Naive thymus-derived CD4-positive, alpha-beta T cell (primary cell): ENCODE measurements at regions not wholly inside any gene's neighbourhood (a gene's known extent, or its start where the extent isn't known, plus 50 kb on each side); places are given as distances from the start of the nearest gene placed in this dataset.

Experiments
- ATAC-seq: fragments of 150-1000 bp; cut with Tn5 transposase; 2 replicates; pipeline ENCODE4 v1.10.0; 2021; ENCODE audit warnings: mild to moderate bottlenecking, moderate library complexity
- CTCF ChIA-PET: fragments of 350-600 bp; sonication (Branson Sonifier 250); formaldehyde crosslinking; loops from one replicate; lab custom pipeline; 2021; ENCODE audit warnings: antibody characterized with exemption; lab: Charles Lee
- POLR2A ChIA-PET: fragments of 350-600 bp; sonication (Branson Sonifier 250); formaldehyde crosslinking; loops from one replicate; lab custom pipeline; 2021; ENCODE audit warnings: antibody characterized with exemption, inconsistent platforms; lab: Charles Lee
- DNase-seq, 9 donors: peaks; one replicate each; pipeline versions ENCODE4 v3.0.0 to v3.0.0-alpha.2; 2020 to 2022; ENCODE audit warnings: mixed read lengths in 1 of 9
- H3K27ac ChIP-seq: one replicate; pipeline ENCODE4 v1.7.0; 2013; ENCODE audit warnings: mild to moderate bottlenecking, low read depth, low read length, moderate library complexity
- H3K27me3 ChIP-seq, 2 donors: one replicate each; pipeline ENCODE4 v1.7.0; 2013; ENCODE audit warnings: low read length in 2 of 2, mild to moderate bottlenecking in 2 of 2, moderate library complexity in 2 of 2; ENCODE audit not compliant: control insufficient read depth in 2 of 2, insufficient read depth in 2 of 2
- H3K36me3 ChIP-seq, 3 experiments: 1 replicate in 2 of 3; 2 replicates in 1 of 3; pipeline ENCODE4 v1.7.0; 2013; ENCODE audit warnings: low read length in 3 of 3, mild to moderate bottlenecking in 3 of 3, moderate library complexity in 1 of 3; ENCODE audit not compliant: insufficient read depth in 3 of 3, control insufficient read depth in 2 of 3
- H3K4me1 ChIP-seq, 2 donors: one replicate each; pipeline ENCODE4 v1.7.0; 2013; ENCODE audit warnings: low read length in 2 of 2, mild to moderate bottlenecking in 2 of 2, moderate library complexity in 1 of 2; ENCODE audit not compliant: control insufficient read depth in 2 of 2, insufficient read depth in 2 of 2
- H3K4me3 ChIP-seq: 2 replicates; pipeline ENCODE4 v1.7.0; 2013; ENCODE audit warnings: mild to moderate bottlenecking, low read length
- H3K9me3 ChIP-seq, 3 experiments: 1 replicate in 2 of 3; 2 replicates in 1 of 3; pipeline ENCODE4 v1.7.0; 2013; ENCODE audit warnings: low read length in 3 of 3; ENCODE audit not compliant: control insufficient read depth in 2 of 3
- H3K27ac Mint-ChIP-seq, 9 donors: one replicate each; pipeline ENCODE4 v1.8.0; 2020 to 2022; ENCODE audit warnings: mixed read lengths in 9 of 9, mild to moderate bottlenecking in 8 of 9, moderate library complexity in 5 of 9, inconsistent platforms in 2 of 9
- H3K27me3 Mint-ChIP-seq, 5 donors: one replicate each; pipeline ENCODE4 v1.8.0; 2021 to 2022; ENCODE audit warnings: mixed read lengths in 5 of 5, mild to moderate bottlenecking in 1 of 5
- H3K36me3 Mint-ChIP-seq, 5 donors: one replicate each; pipeline ENCODE4 v1.8.0; 2020 to 2022; ENCODE audit warnings: mixed read lengths in 5 of 5, mild to moderate bottlenecking in 3 of 5, inconsistent platforms in 1 of 5
- H3K4me1 Mint-ChIP-seq, 7 donors: one replicate each; pipeline ENCODE4 v1.8.0; 2020 to 2022; ENCODE audit warnings: mixed read lengths in 7 of 7, mild to moderate bottlenecking in 3 of 7, inconsistent platforms in 1 of 7
- H3K4me3 Mint-ChIP-seq, 10 donors: one replicate each; pipeline ENCODE4 v1.8.0; 2020 to 2022; ENCODE audit warnings: mild to moderate bottlenecking in 10 of 10, mixed read lengths in 10 of 10, moderate library complexity in 6 of 10, inconsistent platforms in 2 of 10
- H3K9me3 Mint-ChIP-seq, 11 donors: one replicate each; pipeline ENCODE4 v1.8.0; 2020 to 2022; ENCODE audit warnings: mixed read lengths in 11 of 11, mild to moderate bottlenecking in 4 of 11, inconsistent platforms in 1 of 11, moderate library complexity in 1 of 11
- intact Hi-C, 2 donors: fragments of 100-400 bp; cut with micrococcal nuclease; formaldehyde crosslinking; loops; one replicate each; pipeline ENCODE4 v1.15.1; 2023

GRCh38 chr2:71798266-71799012 lies 345.1 kb downstream of the DYSF start:
- CTCF ChIA-PET: interaction anchor here (1.0 kb wide), 1 partner anchor 9 kb away, joined by 3 read pairs; no protein-coding TSS in a partner anchor
- Mint-ChIP-seq H3K4me3 (no peak overlapping the region), H3K36me3 (no peaks in the 10 kb centered on the region), H3K9me3 (no peaks in the 10 kb centered on the region), H3K27ac (no peak overlapping the region), H3K27me3 (peaks cover 0 to 14% (median 9%) of the 10 kb centered on the region in 5 donors), H3K4me1 (no peaks in the 10 kb centered on the region)
- H3K36me3 ChIP-seq: no peaks in the 10 kb centered on the region
- H3K27me3 ChIP-seq: no peaks in the 10 kb centered on the region
- POLR2A ChIA-PET: no interaction called here
- no peak for DNase-seq
- intact Hi-C loops: loop anchor here in 1 of 2 donors (1.0 kb wide), 1 partner anchor 250 kb away; no protein-coding TSS in a partner anchor
- no peaks in the 10 kb centered on the region for H3K4me1 ChIP-seq
- H3K9me3 ChIP-seq: no peaks in the 10 kb centered on the region
- no peak for ATAC-seq
- H3K27ac ChIP-seq: no peak overlapping the region
- no peak overlapping the region for H3K4me3 ChIP-seq

GRCh38 chr2:71797035-71797810 lies 343.9 kb downstream of the DYSF start:
- intact Hi-C loops: no loop called here
- Histone ChIP-seq H3K4me1 (no peaks in the 10 kb centered on the region), H3K4me3 (no peak overlapping the region), H3K27ac (no peak overlapping the region), H3K9me3 (no peaks in the 10 kb centered on the region), H3K27me3 (no peaks in the 10 kb centered on the region), H3K36me3 (no peaks in the 10 kb centered on the region)
- H3K27ac Mint-ChIP-seq: no peak overlapping the region
- H3K27me3 Mint-ChIP-seq: peaks cover 0 to 10% (median 4%) of the 10 kb centered on the region in 5 donors
- no peak overlapping the region for H3K4me3 Mint-ChIP-seq
- ATAC-seq (no peak), DNase-seq (no peak)
- H3K36me3 Mint-ChIP-seq: no peaks in the 10 kb centered on the region
- H3K9me3 Mint-ChIP-seq: no peaks in the 10 kb centered on the region
- ChIA-PET POLR2A (no interaction called here), CTCF (interaction anchor here (1.0 kb wide), 1 partner anchor 28 kb away, joined by 3 read pairs; no protein-coding TSS in a partner anchor)
- H3K4me1 Mint-ChIP-seq: no peaks in the 10 kb centered on the region

GRCh38 chr2:71796174-71796593 lies 342.8 kb downstream of the DYSF start:
- H3K4me3 ChIP-seq: no peak overlapping the region
- Mint-ChIP-seq H3K27ac (no peak overlapping the region), H3K4me1 (no peaks in the 10 kb centered on the region), H3K9me3 (no peaks in the 10 kb centered on the region), H3K4me3 (no peak overlapping the region), H3K27me3 (peaks cover 0 to 7% (median 1%) of the 10 kb centered on the region in 5 donors), H3K36me3 (no peaks in the 10 kb centered on the region)
- H3K27ac ChIP-seq: no peak overlapping the region
- no peaks in the 10 kb centered on the region for H3K36me3 ChIP-seq
- CTCF ChIA-PET: no interaction called here
- no peaks in the 10 kb centered on the region for H3K4me1 ChIP-seq
- POLR2A ChIA-PET: no interaction called here
- intact Hi-C loops: no loop called here
- H3K9me3 ChIP-seq: no peaks in the 10 kb centered on the region
- H3K27me3 ChIP-seq: no peaks in the 10 kb centered on the region
- DNase-seq: no peak
- no peak for ATAC-seq

- no peak overlapping the region for H3K4me3 Mint-ChIP-seq
- H3K4me1 Mint-ChIP-seq: no peaks in the 10 kb centered on the region
- no peak overlapping the region for H3K27ac Mint-ChIP-seq
- intact Hi-C loops: no loop called here
- H3K27me3 Mint-ChIP-seq: peaks cover 0 to 6% (median 0%) of the 10 kb centered on the region in 5 donors
- no peaks in the 10 kb centered on the region for H3K9me3 Mint-ChIP-seq
- H3K27ac ChIP-seq: no peak overlapping the region
- ATAC-seq (no peak), DNase-seq (no peak)
- ChIA-PET POLR2A (no interaction called here), CTCF (no interaction called here)
- H3K4me1 ChIP-seq: no peaks in the 10 kb centered on the region
- H3K4me3 ChIP-seq: no peak overlapping the region
- no peaks in the 10 kb centered on the region for H3K9me3 ChIP-seq
- H3K27me3 ChIP-seq: no peaks in the 10 kb centered on the region
- H3K36me3 ChIP-seq: no peaks in the 10 kb centered on the region
- no peaks in the 10 kb centered on the region for H3K36me3 Mint-ChIP-seq
Observed at GRCh38 chr2:71795486-71795885, 342.1 kb downstream of the DYSF start.

GRCh38 chr2:71794611-71795010 lies 341.2 kb downstream of the DYSF start:
- intact Hi-C loops: no loop called here

GRCh38 chr2:71793926-71794325 lies 340.6 kb downstream of the DYSF start:
- Histone ChIP-seq H3K4me1 (no peaks in the 10 kb centered on the region), H3K36me3 (no peaks in the 10 kb centered on the region), H3K27ac (no peak overlapping the region), H3K27me3 (no peaks in the 10 kb centered on the region), H3K4me3 (no peak overlapping the region), H3K9me3 (no peaks in the 10 kb centered on the region)
- no peak overlapping the region for H3K4me3 Mint-ChIP-seq
- H3K36me3 Mint-ChIP-seq: no peaks in the 10 kb centered on the region
- intact Hi-C loops: no loop called here
- CTCF ChIA-PET: no interaction called here
- POLR2A ChIA-PET: no interaction called here
- peaks cover 0 to 6% (median 0%) of the 10 kb centered on the region in 5 donors for H3K27me3 Mint-ChIP-seq
- DNase-seq (no peak), ATAC-seq (no peak)
- H3K27ac Mint-ChIP-seq: no peak overlapping the region
- no peaks in the 10 kb centered on the region for H3K9me3 Mint-ChIP-seq
- H3K4me1 Mint-ChIP-seq: no peaks in the 10 kb centered on the region

More at GRCh38 chr2:71794611-71795010, 341.2 kb downstream of the DYSF start:
- Histone ChIP-seq H3K27me3 (no peaks in the 10 kb centered on the region), H3K36me3 (no peaks in the 10 kb centered on the region), H3K4me3 (no peak overlapping the region), H3K9me3 (no peaks in the 10 kb centered on the region), H3K27ac (no peak overlapping the region), H3K4me1 (no peaks in the 10 kb centered on the region)
- Mint-ChIP-seq H3K27me3 (peaks cover 0 to 6% (median 0%) of the 10 kb centered on the region in 5 donors), H3K4me3 (no peak overlapping the region), H3K36me3 (no peaks in the 10 kb centered on the region), H3K27ac (no peak overlapping the region), H3K4me1 (no peaks in the 10 kb centered on the region), H3K9me3 (no peaks in the 10 kb centered on the region)
- ATAC-seq (no peak), DNase-seq (no peak)
- ChIA-PET CTCF (no interaction called here), POLR2A (no interaction called here)
